Stimulated activated CD4-positive, alpha-beta T cell treated with anti-CD3 and anti-CD28 coated beads, Interleukin-2, amount 100 ng/mL, for 48 hours (primary cell): ENCODE measurements at regions not wholly inside any gene's neighbourhood (a gene's known extent, or its start where the extent isn't known, plus 50 kb on each side); places are given as distances from the start of the nearest gene placed in this dataset.
"Not testable (repeated sequence)": the region's sequence is repeated elsewhere in the genome, so short reads cannot be mapped to it uniquely, and the experiment has no call there.

ENCODE experiments used
- DNase-seq, 2 donors: peaks; one replicate each; pipeline ENCODE4 v3.0.0-alpha.2; 2020

- no peak for DNase-seq
Observed at GRCh38 chrX:122092978-122093377, 1045.6 kb downstream of the GLUD2 start.

DNA sequence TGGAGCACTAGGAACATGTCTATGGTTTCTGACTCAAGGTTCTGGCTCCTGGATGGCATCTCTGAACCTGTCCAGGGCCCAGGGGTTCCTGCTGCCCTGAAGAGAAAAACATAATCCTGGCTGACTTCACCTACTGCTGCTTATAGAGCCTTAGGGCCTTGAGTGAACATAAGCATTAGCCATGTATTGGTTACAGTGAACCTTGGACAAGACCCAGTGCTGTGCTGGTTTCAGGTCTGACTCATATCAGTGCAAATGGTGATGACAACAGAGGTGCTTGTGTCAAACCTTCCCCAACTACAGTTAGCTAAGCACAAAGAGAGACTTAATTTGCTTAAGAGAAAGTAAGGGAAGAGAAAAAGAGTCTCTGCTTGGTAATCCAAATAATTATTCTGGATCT, 1047.2 kb downstream of the GLUD2 start:
- DNase-seq: no peak

DNA sequence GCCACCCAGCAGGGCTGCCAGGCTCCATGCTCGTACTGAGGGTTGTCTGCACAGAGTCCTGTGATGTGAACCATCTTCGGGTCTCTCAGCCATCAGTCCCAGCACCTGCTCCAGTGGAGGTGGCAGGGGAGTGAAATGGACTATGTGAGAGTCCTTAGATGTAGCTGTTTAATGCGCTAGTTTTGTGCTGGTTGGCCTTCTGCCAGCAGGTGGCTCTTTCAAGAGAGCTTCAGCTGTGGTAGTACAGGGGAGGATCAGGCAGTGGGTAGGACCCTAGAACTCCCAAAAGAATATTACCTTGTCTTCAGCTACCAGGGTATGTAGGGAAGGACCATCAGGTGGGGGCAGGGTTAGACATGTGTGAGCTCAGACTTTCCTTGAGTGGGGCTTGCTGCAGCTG, 1066.0 kb downstream of the GLUD2 start:
- no peak for DNase-seq

- DNase-seq: no peak
Observed at GRCh38 chrX:122113896-122114295, 1066.5 kb downstream of the GLUD2 start.

DNA sequence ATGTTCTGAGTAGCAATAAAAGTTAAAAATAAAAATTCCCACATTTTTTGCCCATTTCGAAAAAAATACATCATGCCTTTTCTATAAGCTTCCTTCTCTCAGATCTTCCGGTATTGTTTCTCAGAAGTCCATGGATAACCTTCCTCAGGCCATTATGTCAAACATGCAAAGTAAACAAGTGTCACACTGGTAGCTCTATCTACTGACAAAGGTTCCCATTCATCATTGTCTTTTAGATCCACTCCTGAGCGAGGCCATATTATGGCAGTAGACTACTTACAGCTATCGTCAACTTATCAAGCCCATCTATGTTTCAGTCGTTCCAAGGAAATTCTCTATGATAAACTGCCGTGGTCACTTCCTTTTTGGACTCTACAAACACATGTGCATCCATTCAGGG, 1068.2 kb downstream of the GLUD2 start:
- no peak for DNase-seq

DNA sequence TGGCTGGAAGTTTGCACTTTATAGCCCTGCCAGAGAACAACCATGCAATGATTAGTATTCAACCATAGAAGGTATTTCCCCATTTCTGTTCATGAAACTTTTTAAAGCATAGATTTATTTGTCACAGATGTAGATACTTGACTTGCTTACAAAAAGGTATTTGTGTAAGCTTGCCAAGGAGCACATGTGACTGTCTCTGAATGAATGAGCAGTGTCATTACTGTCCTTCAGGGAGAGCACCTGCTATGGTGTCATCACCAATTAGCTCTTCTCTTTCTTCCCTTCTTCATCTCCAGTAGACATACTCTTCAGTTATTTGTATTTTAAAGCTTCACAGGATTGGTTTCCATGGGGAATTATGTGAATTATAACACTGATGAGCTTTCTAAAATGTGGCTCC, 1064.7 kb upstream of the GRIA3 start:
- no peak for DNase-seq

GRCh38 chrX:122122274-122122673, 1061.8 kb upstream of the GRIA3 start:
- no peak for DNase-seq

GRCh38 chrX:122133478-122133877, 1050.6 kb upstream of the GRIA3 start:
- no peak for DNase-seq

DNA sequence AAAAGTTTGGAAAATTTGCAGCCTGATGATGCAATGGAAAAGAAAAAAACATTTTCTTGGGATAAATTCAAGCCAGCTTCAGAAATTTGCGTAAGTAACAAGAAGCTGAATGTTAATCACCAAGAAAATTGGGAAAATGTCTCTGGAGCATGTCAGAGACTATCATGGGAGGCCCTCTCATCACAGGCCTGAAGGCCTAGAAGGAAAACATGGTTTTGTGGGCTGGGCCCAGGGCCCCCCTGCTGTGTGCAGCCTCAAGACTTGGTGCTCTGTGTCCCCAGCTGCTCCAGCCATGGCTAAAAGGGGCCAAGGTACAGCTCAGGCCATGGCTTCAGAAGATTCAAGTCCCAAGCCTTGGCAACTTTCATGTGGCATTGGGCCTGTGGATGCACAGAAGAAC, 1049.8 kb upstream of the GRIA3 start:
- no peak for DNase-seq

GRCh38 chrX:122135070-122135469, 1049.0 kb upstream of the GRIA3 start:
- DNase-seq: no peak

GRCh38 chrX:122140219-122140618, 1043.9 kb upstream of the GRIA3 start:
- not testable (repeated sequence) for DNase-seq

DNA sequence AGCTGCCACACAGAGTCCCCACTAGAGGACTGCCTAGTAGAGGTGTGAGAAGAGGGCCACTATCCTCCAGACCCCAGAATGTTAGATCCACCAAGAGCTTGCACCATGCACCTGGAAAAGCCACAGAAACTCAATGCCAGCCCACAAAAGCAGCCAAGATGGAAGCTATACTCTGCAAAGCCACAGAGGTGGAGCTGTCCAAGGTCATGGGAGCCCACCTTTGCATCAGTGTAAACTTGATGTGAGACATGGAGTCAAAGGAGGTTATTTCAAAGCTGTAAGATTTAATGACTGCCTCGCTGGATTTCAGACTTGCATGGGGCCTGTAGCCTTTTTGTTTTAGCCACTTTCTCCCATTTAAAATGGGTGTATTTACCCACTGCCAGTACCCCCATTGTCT, 1030.1 kb upstream of the GRIA3 start:
- no peak for DNase-seq

DNA sequence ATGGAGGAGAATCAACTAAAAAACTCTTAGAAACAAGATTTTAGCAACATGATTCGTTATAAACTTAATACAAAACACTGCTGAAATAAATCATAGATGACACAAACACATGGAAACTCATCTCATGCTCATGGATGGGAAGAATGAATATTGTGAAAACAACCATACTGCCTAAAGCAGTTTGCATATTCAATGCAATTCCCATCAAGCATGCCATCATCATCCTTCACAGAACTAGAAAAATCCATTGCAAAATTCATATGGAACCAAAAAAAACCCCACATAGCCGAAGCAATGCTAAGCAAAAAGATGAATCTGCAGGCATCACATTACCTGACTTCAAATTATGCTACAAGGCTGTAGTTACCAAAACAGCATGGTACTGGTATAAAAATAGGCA, 1015.8 kb upstream of the GRIA3 start:
- no peak for DNase-seq

- DNase-seq: no peak
Observed at GRCh38 chrX:122184791-122185190, 999.3 kb upstream of the GRIA3 start.

DNA sequence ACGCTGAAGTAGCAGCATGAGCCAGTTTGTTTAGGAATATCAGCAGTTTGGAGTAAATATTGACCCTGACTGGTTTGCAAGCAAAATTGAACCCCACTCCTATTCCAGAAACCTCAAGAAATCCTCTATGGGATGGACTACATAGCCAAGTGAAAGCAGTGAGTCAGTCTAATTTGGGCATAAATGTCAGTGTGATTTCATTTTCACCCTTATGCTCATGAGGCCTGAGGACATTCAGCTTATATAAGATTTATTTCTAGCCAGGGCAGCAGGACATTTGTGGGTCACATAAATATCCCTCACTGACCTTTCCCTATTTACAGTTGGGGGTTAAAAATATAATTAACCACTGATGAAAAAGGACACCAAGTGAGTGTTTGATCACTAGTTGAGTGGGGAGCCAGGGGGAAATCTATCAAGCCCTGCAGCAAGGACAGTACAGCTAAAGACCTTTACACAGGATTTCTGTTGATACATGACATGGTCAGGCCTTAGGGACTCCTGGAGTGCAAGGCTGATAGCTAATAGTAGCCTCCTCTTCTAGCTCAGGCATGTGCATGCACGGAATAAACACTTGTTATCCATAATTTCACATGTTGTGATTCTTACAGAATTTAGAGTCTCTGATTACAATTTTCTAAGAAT, 996.9 kb upstream of the GRIA3 start:
- DNase-seq: no peak

GRCh38 chrX:122188751-122189150, 995.3 kb upstream of the GRIA3 start:
- DNase-seq: no peak

GRCh38 chrX:122196343-122196742, 987.7 kb upstream of the GRIA3 start:
- DNase-seq: no peak

- no peak for DNase-seq
Observed at GRCh38 chrX:122203399-122203798, 980.7 kb upstream of the GRIA3 start.

DNA sequence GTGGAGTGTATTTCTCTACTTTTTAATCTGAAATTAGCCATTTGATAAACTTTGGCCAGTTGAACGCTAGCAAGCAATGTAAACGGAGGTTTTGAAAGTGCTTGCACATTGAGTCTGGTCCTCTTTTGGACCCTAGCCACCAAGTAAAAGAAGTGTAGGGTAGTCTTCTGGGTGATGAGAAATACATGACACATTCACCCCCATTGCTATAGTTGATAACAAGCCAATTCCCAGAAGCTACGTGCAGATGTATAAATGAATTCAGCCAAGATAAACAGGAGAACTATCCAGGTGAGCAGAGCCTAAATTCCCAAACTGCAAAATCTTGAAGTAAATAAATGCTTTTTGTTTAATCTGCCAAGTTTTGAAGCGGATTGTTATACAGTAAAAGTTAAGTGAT, 965.4 kb upstream of the GRIA3 start:
- DNase-seq: no peak

DNA sequence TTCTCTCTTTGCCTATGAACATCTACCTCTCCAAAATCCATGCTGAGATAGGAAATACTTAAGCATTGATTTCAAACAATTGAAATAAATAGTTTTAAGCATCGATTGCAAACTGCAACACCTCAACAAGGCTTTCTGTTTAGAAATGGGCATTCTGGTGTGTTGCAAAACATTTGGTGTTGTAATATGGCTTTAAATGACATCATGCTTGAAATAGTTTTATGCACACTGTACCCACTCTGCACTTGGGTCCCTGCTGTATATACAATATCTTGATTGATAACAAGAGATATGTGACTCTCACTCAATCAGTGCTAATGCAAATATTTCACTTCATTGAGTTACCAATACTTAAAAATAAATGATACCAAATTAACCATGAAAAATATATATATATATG, 964.9 kb upstream of the GRIA3 start:
- no peak for DNase-seq

DNA sequence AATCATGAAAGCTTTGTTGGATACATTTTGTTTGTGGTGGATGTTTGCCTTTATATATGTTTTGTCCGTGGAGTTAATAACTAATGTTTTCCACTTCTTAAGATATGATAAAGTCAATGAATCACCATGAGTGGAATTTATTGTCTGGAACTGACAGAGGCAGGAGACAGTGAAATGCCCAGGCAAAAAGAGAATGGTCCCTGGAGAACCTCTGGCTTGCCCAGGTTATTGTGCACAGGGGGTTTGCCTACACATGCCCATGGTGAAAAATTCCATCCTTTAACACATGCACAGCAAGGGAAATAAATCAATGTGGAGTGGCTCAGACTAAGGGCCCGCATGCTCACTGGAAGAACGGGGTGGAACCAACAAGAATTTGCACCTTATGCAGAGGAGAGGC, 964.3 kb upstream of the GRIA3 start:
- DNase-seq: no peak

DNA sequence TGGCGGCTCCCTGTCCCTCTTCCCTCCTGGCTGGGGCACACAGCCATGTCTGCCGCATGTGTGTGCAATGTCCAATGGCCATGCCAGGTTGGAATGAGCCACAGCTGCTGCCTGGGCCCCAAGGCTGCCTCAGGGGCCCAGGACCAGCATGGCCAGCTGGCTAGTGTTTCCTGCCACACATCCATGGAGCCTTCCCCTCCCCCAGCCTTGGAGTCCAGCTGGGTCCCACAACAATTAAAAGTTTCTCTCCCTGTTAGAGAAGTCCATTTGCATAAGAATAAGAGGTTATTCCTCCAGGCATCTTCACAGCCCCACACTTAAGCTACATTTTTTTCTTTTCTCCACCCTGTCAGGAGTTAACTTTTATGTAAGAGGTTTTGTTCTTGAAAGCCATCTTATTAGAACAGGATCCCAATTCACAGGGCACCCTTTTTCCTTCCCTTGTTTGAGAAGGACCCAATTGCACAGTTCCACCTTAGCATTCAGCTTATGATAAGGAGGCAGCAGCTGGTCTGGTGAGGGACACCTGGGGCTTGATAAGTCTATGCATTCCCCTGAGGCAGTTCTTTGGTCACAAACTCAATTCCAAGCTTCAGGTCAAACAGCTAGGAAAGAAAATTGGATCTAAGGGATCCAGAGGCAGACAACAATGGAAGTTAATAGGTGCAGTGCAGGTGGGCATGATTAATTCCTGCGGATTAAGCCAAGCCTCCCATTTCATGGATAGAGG, 963.3 kb upstream of the GRIA3 start:
- DNase-seq: no peak

- DNase-seq: not testable (repeated sequence)
Observed at GRCh38 chrX:122221810-122222209, 962.3 kb upstream of the GRIA3 start.

- DNase-seq: not testable (repeated sequence)
Observed at GRCh38 chrX:122224137-122224536, 959.9 kb upstream of the GRIA3 start.

- DNase-seq: no peak
Observed at GRCh38 chrX:122238801-122239200, 945.3 kb upstream of the GRIA3 start.
